Erythroblast (primary cell): ENCODE measurements at regions not wholly inside any gene's neighbourhood (a gene's known extent, or its start where the extent isn't known, plus 50 kb on each side); places are given as distances from the start of the nearest gene placed in this dataset.

Experiments used
- DNase-seq, 2 experiments: peaks; one replicate each; lab custom pipeline; 2025; lab: John Stamatoyannopoulos, UW
- GATA1 ChIP-seq: IDR thresholded peaks from 2 replicates; pipeline ENCODE4 v1.6.1; 2011; ENCODE audit warnings: low read depth, mild to moderate bottlenecking, control low read depth, low read length, moderate library complexity
- POLR2A ChIP-seq: IDR thresholded peaks from 2 replicates; pipeline ENCODE4 v1.6.1; 2011; ENCODE audit warnings: mild to moderate bottlenecking, low read length

GRCh38 chr2:220104871-220105351 lies 477.5 kb downstream of the SLC4A3 start:
- TF ChIP-seq POLR2A (no peak), GATA1 (no peak)
- DNase-seq: peak; percentile 5

- TF ChIP-seq POLR2A (no peak), GATA1 (no peak)
- no peak for DNase-seq
These were observed 478.6 kb downstream of the SLC4A3 start for GRCh38 chr2:220106065-220106464.

GRCh38 chr2:220107380-220107791 lies 480.0 kb downstream of the SLC4A3 start:
- peak in 1 of 2 experiments; percentile 14 for DNase-seq
- no peak for TF ChIP-seq GATA1
- TF ChIP-seq POLR2A: no peak

- no peak for DNase-seq
- TF ChIP-seq POLR2A (no peak), GATA1 (no peak)
These were observed 487.0 kb downstream of the SLC4A3 start for GRCh38 chr2:220114443-220114842.

- no peak for TF ChIP-seq GATA1
- no peak for TF ChIP-seq POLR2A
- DNase-seq: no peak
These were observed 489.6 kb downstream of the SLC4A3 start for GRCh38 chr2:220117025-220117424.

- no peak for DNase-seq
- TF ChIP-seq GATA1: no peak
These were observed 492.6 kb downstream of the SLC4A3 start for GRCh38 chr2:220120041-220120440.

GRCh38 chr2:220123751-220124150 lies 496.3 kb downstream of the SLC4A3 start:
- DNase-seq: no peak
- TF ChIP-seq POLR2A: no peak
- no peak for TF ChIP-seq GATA1

GRCh38 chr2:220125551-220125950 lies 498.1 kb downstream of the SLC4A3 start:
- DNase-seq: no peak
- TF ChIP-seq GATA1: no peak
- no peak for TF ChIP-seq POLR2A

- DNase-seq: no peak
- TF ChIP-seq POLR2A (no peak), GATA1 (no peak)
These were observed 499.9 kb downstream of the SLC4A3 start for GRCh38 chr2:220127311-220127710.

GRCh38 chr2:220127876-220128275 lies 500.4 kb downstream of the SLC4A3 start:
- no peak for TF ChIP-seq POLR2A
- no peak for DNase-seq

GRCh38 chr2:220129391-220129790 lies 502.0 kb downstream of the SLC4A3 start:
- no peak for TF ChIP-seq POLR2A
- TF ChIP-seq GATA1: no peak
- no peak for DNase-seq

GRCh38 chr2:220134756-220135534 lies 507.5 kb downstream of the SLC4A3 start:
- TF ChIP-seq POLR2A (no peak), GATA1 (no peak)
- DNase-seq: no peak

GRCh38 chr2:220143336-220143735 lies 515.9 kb downstream of the SLC4A3 start:
- TF ChIP-seq POLR2A: no peak
- TF ChIP-seq GATA1: no peak
- DNase-seq: no peak

- no peak for TF ChIP-seq POLR2A
- no peak for TF ChIP-seq GATA1
- no peak for DNase-seq
These were observed 517.0 kb downstream of the SLC4A3 start for GRCh38 chr2:220144411-220144810.

GRCh38 chr2:220147161-220148038 lies 520.0 kb downstream of the SLC4A3 start:
- TF ChIP-seq POLR2A (no peak), GATA1 (no peak)
- DNase-seq: no peak
